Adrenal gland (tissue), 9 donors: ENCODE measurements at regions not wholly inside any gene's neighbourhood (a gene's known extent, or its start where the extent isn't known, plus 50 kb on each side); places are given as distances from the start of the nearest gene placed in this dataset.

ENCODE experiments used
- DNase-seq, 7 donors: peaks; one replicate each; pipeline ENCODE4 v3.0.0-alpha.2; 2019 to 2020
- H3K27ac ChIP-seq, 5 donors: fragments of 200-600 bp; sonication (generic) in 4 of 5; 1 replicate in 3 of 5; 2 replicates in 2 of 5; pipeline versions ENCODE4 v1.5.1 to v1.8.0; 2016 to 2020; ENCODE audit warnings: mild to moderate bottlenecking in 1 of 5
- H3K27me3 ChIP-seq: fragments of 200-600 bp; 2 replicates; pipeline ENCODE4 v1.8.0; 2021
- H3K36me3 ChIP-seq, 2 donors: fragments of 200-600 bp; replicated peaks in 1 of 2; 1 replicate in 1 of 2; 2 replicates in 1 of 2; pipeline versions ENCODE4 v1.5.1 to v1.8.0; 2018 to 2022
- H3K4me1 ChIP-seq, 2 donors: fragments of 200-600 bp; replicated peaks in 1 of 2; 1 replicate in 1 of 2; 2 replicates in 1 of 2; pipeline versions ENCODE4 v1.5.1 to v1.8.0; 2018 to 2021
- H3K4me3 ChIP-seq, 4 donors: fragments of 200-600 bp; sonication (generic) in 3 of 4; one replicate each; pipeline ENCODE4 v1.5.1; 2016 to 2018
- H3K9me3 ChIP-seq, 3 donors: fragments of 200-600 bp; sonication (generic) in 1 of 3; replicated peaks in 1 of 3; 1 replicate in 2 of 3; 2 replicates in 1 of 3; pipeline versions ENCODE4 v1.5.1 to v1.8.0; 2016 to 2021
- CTCF ChIP-seq, 6 experiments: fragments of 450-650 bp in 4 of 6; fragments of 200-600 bp in 2 of 6; sonication (generic) in 1 of 6; IDR thresholded peaks; 1 replicate in 5 of 6; 2 replicates in 1 of 6; pipeline versions ENCODE4 v1.5.1 to v1.8.0; 2016 to 2021; ENCODE audit warnings: antibody characterized with exemption in 6 of 6, mild to moderate bottlenecking in 2 of 6, moderate library complexity in 1 of 6
- POLR2A ChIP-seq, 2 donors: fragments of 450-650 bp; IDR thresholded peaks; one replicate each; pipeline ENCODE4 v1.6.1; 2017; ENCODE audit warnings: antibody characterized with exemption in 2 of 2, mild to moderate bottlenecking in 2 of 2, moderate library complexity in 1 of 2
- WGBS, 4 donors: extraction: QIAGEN DNeasy Blood & Tissue Kit in 2 of 4; methylation state at CpG; one replicate each; pipeline versions ENCODE4 v1.1.5 to v1.1.7; 2013 to 2017; 5-methylcytosine and 5-hydroxymethylcytosine counted together
- intact Hi-C, 2 donors: fragments of 100-400 bp; cut with DNase I; formaldehyde crosslinking; loops; one replicate each; pipeline versions ENCODE4 v1.14.1 to v1.15.0; 2022 to 2023
- donor health status: healthy with polysubstance abuse.
- donor health status: Bipolar disorder and iron deficiency.
- donor health status: DM: yes; HTN: yes; CAD: no.
- donor health status: DM: no; HTN: no; CAD: no.
- donor health status: DM: no; HTN: no; CAD: no.

DNA sequence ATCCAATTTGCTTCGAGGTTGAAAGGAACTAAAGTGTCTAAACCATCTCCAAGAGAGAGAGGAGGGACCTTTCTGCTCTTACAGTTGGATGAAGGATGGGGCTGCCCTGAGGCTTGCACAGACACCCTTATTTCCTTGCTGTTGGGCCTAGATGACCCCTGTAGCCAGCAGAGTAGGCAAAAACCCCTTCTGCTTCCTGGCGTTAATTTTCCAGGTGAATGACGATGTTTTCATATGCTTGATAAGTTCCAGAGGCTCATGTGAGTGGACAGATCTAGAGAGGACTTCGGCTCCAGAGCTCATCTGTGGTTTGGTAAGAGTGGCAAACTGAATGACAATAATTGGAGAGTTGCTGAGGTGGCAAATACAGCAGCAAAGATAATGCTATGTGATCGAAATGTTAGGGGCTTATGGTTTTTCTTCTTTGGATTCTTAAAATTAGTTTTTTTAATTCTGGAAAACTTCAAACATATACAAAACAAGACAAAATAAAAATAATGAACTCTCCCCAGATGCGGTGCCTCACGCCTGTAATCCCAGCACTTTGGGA is 98.6 kb upstream of the MAP4K3 start:
- Histone ChIP-seq H3K27ac (no peak overlapping the region), H3K4me1 (peaks cover 2 to 3% of the 10 kb centered on the region in 2 donors), H3K36me3 (no peaks in the 10 kb centered on the region), H3K4me3 (no peak overlapping the region), H3K9me3 (no peaks in the 10 kb centered on the region), H3K27me3 (no peaks in the 10 kb centered on the region)
- TF ChIP-seq CTCF (IDR thresholded peaks at IDR 0.05) (no peak), POLR2A (IDR thresholded peaks at IDR 0.05) (no peak)
- intact Hi-C loops = loop anchor here in 1 of 2 donors (10.0 kb wide), 1 partner anchor 159 kb away; no protein-coding TSS in a partner anchor
- WGBS, 4 donors = 84 to 89% (median 87%) methylated on average over 7 of the region's 7 CpGs
- DNase-seq = no peak

GRCh38 chr2:39537150-39537549 is 100.1 kb upstream of the MAP4K3 start:
- H3K4me3 ChIP-seq = no peak overlapping the region
- intact Hi-C loops = loop anchor here in 1 of 2 donors (10.0 kb wide), 1 partner anchor 158 kb away; no protein-coding TSS in a partner anchor
- H3K4me1 ChIP-seq = no peaks in the 10 kb centered on the region
- TF ChIP-seq CTCF (IDR thresholded peaks at IDR 0.05) (no peak), POLR2A (IDR thresholded peaks at IDR 0.05) (no peak)
- H3K27me3 ChIP-seq = no peaks in the 10 kb centered on the region
- 91 to 98% (median 94%) methylated on average over 3 of the region's 3 CpGs for WGBS, 4 donors
- no peak for DNase-seq
- no peak overlapping the region for H3K27ac ChIP-seq
- no peaks in the 10 kb centered on the region for H3K9me3 ChIP-seq
- H3K36me3 ChIP-seq = no peaks in the 10 kb centered on the region

GRCh38 chr2:39538718-39539117 is 101.6 kb upstream of the MAP4K3 start:
- TF ChIP-seq POLR2A (IDR thresholded peaks at IDR 0.05) (no peak), CTCF (IDR thresholded peaks at IDR 0.05) (no peak)
- no peaks in the 10 kb centered on the region for H3K36me3 ChIP-seq
- no peak for DNase-seq
- no peaks in the 10 kb centered on the region for H3K4me1 ChIP-seq
- no peak overlapping the region for H3K27ac ChIP-seq
- intact Hi-C loops = loop anchor here in 1 of 2 donors (10.0 kb wide), 1 partner anchor 156 kb away; no protein-coding TSS in a partner anchor
- no peak overlapping the region for H3K4me3 ChIP-seq
- no peaks in the 10 kb centered on the region for H3K27me3 ChIP-seq
- H3K9me3 ChIP-seq = no peaks in the 10 kb centered on the region

DNA sequence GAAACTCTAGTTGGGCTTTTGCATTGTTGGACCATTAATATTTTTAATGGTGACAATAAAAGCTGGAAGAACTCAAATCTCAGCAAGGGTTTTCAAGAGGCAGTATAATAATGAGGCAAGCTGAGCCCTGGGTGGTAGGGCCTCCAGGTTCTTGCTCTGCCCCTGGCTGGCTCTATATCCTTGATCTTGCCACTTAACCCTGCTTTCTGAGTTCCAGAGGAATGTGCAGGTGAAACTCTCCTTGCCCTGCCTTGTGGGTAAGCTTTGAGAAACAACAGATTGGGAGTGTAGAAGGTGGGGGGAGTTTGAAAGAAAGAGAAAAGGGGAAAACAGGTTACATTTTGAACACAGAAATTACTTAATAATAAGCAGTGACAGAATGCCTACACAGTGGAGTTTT is 103.3 kb upstream of the MAP4K3 start:
- no peaks in the 10 kb centered on the region for H3K4me1 ChIP-seq
- no peaks in the 10 kb centered on the region for H3K9me3 ChIP-seq
- no peak overlapping the region for H3K4me3 ChIP-seq
- no peak overlapping the region for H3K27ac ChIP-seq
- H3K27me3 ChIP-seq = no peaks in the 10 kb centered on the region
- H3K36me3 ChIP-seq = no peaks in the 10 kb centered on the region
- intact Hi-C loops = no loop called here
- no peak for DNase-seq
- TF ChIP-seq CTCF (IDR thresholded peaks at IDR 0.05) (no peak), POLR2A (IDR thresholded peaks at IDR 0.05) (no peak)
